ENCODE measurements at regions not wholly inside any gene's neighbourhood (a gene's known extent, or its start where the extent isn't known, plus 50 kb on each side); places are given as distances from the start of the nearest gene placed in this dataset.

DNA sequence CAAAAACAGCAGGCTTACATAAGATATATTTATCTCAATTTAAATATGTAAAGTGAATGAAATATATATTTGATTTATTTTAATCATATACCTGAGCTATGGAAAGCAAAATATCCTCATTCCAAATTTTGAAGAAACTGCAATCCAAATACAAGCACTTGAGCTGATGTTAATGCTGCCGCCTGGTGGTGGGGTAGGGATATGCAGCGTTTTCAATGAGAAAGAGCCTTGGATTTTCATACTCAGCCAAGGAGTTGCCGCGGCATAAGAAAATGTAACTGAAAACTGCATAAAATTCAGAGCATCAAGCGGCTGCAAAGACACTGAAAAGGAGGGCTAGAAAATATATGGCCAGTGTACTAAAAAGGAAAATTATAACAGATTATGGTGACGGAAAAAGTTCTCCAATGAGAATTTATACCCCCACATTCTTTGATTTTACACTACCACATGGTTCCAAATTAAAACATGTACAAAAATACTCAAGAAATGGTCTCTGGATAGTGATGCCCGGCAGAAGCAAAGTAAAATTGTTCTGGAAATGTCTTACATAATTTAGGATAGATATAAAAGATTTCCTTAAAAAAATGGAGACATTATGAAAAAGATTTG, 660.3 kb upstream of the PITX2 start:
- Histone ChIP-seq H3K27ac (ENCODE audit: low read depth in 1 of 2, low read length in 2 of 2) (no peak overlapping the region), H3K9ac (ENCODE audit: low read depth in 1 of 2, low read length in 2 of 2) (no peak overlapping the region), H3K4me3 (ENCODE audit: low read depth in 1 of 3, low read length in 3 of 3) (no peak overlapping the region), H3K4me1 (ENCODE audit: control insufficient read depth in 4 of 4, insufficient read depth in 4 of 4, low read length in 3 of 4) (no peaks in the 10 kb centered on the region), H3K27me3 (ENCODE audit: control insufficient read depth in 4 of 4, insufficient read depth in 4 of 4, low read length in 3 of 4) (peaks cover 0 to 3% (median under 1%) of the 10 kb centered on the region in 4 donors), H3K9me3 (ENCODE audit: control insufficient read depth in 4 of 4, low read length in 3 of 4) (no peaks in the 10 kb centered on the region), H3K36me3 (ENCODE audit: control insufficient read depth in 4 of 4, insufficient read depth in 3 of 4, low read depth in 1 of 4, low read length in 3 of 4) (no peaks in the 10 kb centered on the region)
- peak; percentile 68 for DNase-seq (ENCODE audit: low spot score)
- 12% methylated on average over 7 of the region's 7 CpGs for WGBS
- TF ChIP-seq, protein P1, sequence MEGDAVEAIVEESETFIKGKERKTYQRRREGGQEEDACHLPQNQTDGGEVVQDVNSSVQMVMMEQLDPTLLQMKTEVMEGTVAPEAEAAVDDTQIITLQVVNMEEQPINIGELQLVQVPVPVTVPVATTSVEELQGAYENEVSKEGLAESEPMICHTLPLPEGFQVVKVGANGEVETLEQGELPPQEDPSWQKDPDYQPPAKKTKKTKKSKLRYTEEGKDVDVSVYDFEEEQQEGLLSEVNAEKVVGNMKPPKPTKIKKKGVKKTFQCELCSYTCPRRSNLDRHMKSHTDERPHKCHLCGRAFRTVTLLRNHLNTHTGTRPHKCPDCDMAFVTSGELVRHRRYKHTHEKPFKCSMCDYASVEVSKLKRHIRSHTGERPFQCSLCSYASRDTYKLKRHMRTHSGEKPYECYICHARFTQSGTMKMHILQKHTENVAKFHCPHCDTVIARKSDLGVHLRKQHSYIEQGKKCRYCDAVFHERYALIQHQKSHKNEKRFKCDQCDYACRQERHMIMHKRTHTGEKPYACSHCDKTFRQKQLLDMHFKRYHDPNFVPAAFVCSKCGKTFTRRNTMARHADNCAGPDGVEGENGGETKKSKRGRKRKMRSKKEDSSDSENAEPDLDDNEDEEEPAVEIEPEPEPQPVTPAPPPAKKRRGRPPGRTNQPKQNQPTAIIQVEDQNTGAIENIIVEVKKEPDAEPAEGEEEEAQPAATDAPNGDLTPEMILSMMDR (IDR thresholded peaks at IDR 0.05; ENCODE audit: low read depth, low read length, missing input control): peak; percentile 79
- peak; percentile 71 to 80 for TF ChIP-seq RAD21 (IDR thresholded peaks at IDR 0.05)
- TF ChIP-seq EGR1 (IDR thresholded peaks at IDR 0.05; ENCODE audit: low read depth in 2 of 2): no peak
- TF ChIP-seq, protein P2, sequence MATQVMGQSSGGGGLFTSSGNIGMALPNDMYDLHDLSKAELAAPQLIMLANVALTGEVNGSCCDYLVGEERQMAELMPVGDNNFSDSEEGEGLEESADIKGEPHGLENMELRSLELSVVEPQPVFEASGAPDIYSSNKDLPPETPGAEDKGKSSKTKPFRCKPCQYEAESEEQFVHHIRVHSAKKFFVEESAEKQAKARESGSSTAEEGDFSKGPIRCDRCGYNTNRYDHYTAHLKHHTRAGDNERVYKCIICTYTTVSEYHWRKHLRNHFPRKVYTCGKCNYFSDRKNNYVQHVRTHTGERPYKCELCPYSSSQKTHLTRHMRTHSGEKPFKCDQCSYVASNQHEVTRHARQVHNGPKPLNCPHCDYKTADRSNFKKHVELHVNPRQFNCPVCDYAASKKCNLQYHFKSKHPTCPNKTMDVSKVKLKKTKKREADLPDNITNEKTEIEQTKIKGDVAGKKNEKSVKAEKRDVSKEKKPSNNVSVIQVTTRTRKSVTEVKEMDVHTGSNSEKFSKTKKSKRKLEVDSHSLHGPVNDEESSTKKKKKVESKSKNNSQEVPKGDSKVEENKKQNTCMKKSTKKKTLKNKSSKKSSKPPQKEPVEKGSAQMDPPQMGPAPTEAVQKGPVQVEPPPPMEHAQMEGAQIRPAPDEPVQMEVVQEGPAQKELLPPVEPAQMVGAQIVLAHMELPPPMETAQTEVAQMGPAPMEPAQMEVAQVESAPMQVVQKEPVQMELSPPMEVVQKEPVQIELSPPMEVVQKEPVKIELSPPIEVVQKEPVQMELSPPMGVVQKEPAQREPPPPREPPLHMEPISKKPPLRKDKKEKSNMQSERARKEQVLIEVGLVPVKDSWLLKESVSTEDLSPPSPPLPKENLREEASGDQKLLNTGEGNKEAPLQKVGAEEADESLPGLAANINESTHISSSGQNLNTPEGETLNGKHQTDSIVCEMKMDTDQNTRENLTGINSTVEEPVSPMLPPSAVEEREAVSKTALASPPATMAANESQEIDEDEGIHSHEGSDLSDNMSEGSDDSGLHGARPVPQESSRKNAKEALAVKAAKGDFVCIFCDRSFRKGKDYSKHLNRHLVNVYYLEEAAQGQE (IDR thresholded peaks at IDR 0.05): no peak

DNA sequence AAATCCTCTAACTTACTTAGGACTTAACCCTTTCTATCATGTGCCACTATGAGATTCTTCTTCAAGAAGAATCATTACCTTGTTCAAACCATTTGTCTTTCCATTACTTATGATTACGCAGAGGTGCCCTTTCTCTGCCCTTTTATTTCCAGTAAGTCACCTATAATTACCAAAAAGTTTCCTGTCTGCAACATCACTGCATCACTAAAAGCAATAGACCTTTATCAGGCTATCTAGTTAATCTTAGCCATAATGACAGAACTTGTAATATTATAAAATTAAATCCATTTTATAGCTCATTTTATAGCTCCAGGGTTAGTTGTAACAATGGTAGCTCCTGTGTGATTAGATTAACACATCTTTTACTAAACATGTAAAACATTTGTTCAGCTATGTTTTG, 673.6 kb upstream of the PITX2 start:
- H3K4me3 ChIP-seq (ENCODE audit: low read depth in 1 of 3, low read length in 3 of 3): no peak overlapping the region
- no peak for TF ChIP-seq EGR1 (IDR thresholded peaks at IDR 0.05; ENCODE audit: low read depth in 2 of 2)
- no peak for TF ChIP-seq JUND (IDR thresholded peaks at IDR 0.05)
- TF ChIP-seq, protein P3, sequence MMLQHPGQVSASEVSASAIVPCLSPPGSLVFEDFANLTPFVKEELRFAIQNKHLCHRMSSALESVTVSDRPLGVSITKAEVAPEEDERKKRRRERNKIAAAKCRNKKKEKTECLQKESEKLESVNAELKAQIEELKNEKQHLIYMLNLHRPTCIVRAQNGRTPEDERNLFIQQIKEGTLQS (IDR thresholded peaks at IDR 0.05): no peak
- no peak for TF ChIP-seq TAF1 (conservative IDR thresholded peaks at IDR 0.05)
- no peak for TF ChIP-seq NR2F2 (IDR thresholded peaks at IDR 0.05)
- TF ChIP-seq YY1 (IDR thresholded peaks at IDR 0.05): no peak
- TF ChIP-seq, protein P4, sequence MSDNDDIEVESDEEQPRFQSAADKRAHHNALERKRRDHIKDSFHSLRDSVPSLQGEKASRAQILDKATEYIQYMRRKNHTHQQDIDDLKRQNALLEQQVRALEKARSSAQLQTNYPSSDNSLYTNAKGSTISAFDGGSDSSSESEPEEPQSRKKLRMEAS (IDR thresholded peaks at IDR 0.05): no peak
- TF ChIP-seq HNF4A (conservative IDR thresholded peaks at IDR 0.05): no peak
- TF ChIP-seq FOXA1 (IDR thresholded peaks at IDR 0.05): no peak
- TF ChIP-seq, protein P5, sequence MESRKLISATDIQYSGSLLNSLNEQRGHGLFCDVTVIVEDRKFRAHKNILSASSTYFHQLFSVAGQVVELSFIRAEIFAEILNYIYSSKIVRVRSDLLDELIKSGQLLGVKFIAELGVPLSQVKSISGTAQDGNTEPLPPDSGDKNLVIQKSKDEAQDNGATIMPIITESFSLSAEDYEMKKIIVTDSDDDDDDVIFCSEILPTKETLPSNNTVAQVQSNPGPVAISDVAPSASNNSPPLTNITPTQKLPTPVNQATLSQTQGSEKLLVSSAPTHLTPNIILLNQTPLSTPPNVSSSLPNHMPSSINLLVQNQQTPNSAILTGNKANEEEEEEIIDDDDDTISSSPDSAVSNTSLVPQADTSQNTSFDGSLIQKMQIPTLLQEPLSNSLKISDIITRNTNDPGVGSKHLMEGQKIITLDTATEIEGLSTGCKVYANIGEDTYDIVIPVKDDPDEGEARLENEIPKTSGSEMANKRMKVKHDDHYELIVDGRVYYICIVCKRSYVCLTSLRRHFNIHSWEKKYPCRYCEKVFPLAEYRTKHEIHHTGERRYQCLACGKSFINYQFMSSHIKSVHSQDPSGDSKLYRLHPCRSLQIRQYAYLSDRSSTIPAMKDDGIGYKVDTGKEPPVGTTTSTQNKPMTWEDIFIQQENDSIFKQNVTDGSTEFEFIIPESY (IDR thresholded peaks at IDR 0.05): no peak
- TF ChIP-seq HNF4G (IDR thresholded peaks at IDR 0.05): no peak
- no peak for TF ChIP-seq RXRA (IDR thresholded peaks at IDR 0.05)
- no peak for TF ChIP-seq RAD21 (IDR thresholded peaks at IDR 0.05)
- TF ChIP-seq, protein P2 (IDR thresholded peaks at IDR 0.05): no peak
- no peak overlapping the region for H3K27ac ChIP-seq (ENCODE audit: low read depth in 1 of 2, low read length in 2 of 2)
- H3K9ac ChIP-seq (ENCODE audit: low read depth in 1 of 2, low read length in 2 of 2): no peak overlapping the region
- no peaks in the 10 kb centered on the region for H3K9me3 ChIP-seq (ENCODE audit: control insufficient read depth in 4 of 4, low read length in 3 of 4)
- H3K4me1 ChIP-seq (ENCODE audit: control insufficient read depth in 4 of 4, insufficient read depth in 4 of 4, low read length in 3 of 4): no peaks in the 10 kb centered on the region
- WGBS: 95% methylated on average over 1 of the region's 1 CpG
- H3K27me3 ChIP-seq (ENCODE audit: control insufficient read depth in 4 of 4, insufficient read depth in 4 of 4, low read length in 3 of 4): no peaks in the 10 kb centered on the region
- no peaks in the 10 kb centered on the region for H3K36me3 ChIP-seq (ENCODE audit: control insufficient read depth in 4 of 4, insufficient read depth in 3 of 4, low read depth in 1 of 4, low read length in 3 of 4)
- DNase-seq (ENCODE audit: low spot score): no peak

All from liver (tissue), 8 donors.